Heart right ventricle (tissue), 16 donors: ENCODE measurements at regions not wholly inside any gene's neighbourhood (a gene's known extent, or its start where the extent isn't known, plus 50 kb on each side); places are given as distances from the start of the nearest gene placed in this dataset.

Experiments
- ATAC-seq, 8 donors: fragments of 200-7000 bp; cut with Tn5 transposase; one replicate each; pipeline ENCODE4 v1.9.1; 2020; ENCODE audit warnings: mild to moderate bottlenecking in 8 of 8, moderate library complexity in 8 of 8, moderate number of reproducible peaks in 1 of 8
- DNase-seq, 2 donors: peaks; one replicate each; pipeline ENCODE4 v3.0.0-alpha.2; 2020
- H3K27ac ChIP-seq, 10 donors: fragments of 200-600 bp; sonication (generic) in 2 of 10; one replicate each; pipeline versions ENCODE4 v1.5.0 to v1.8.0; 2020 to 2022; ENCODE audit warnings: mild to moderate bottlenecking in 3 of 10
- H3K27me3 ChIP-seq, 7 donors: fragments of 200-600 bp; one replicate each; pipeline ENCODE4 v1.8.0; 2021 to 2022; ENCODE audit warnings: mild to moderate bottlenecking in 2 of 7
- H3K36me3 ChIP-seq, 9 donors: fragments of 200-600 bp; sonication (generic) in 1 of 9; one replicate each; pipeline versions ENCODE4 v1.5.0 to v1.8.0; 2020 to 2022; ENCODE audit warnings: mild to moderate bottlenecking in 2 of 9
- H3K4me1 ChIP-seq, 9 donors: fragments of 200-600 bp; sonication (generic) in 1 of 9; one replicate each; pipeline versions ENCODE4 v1.5.0 to v1.8.0; 2020 to 2022; ENCODE audit warnings: mild to moderate bottlenecking in 4 of 9
- H3K4me3 ChIP-seq, 10 donors: fragments of 200-600 bp; sonication (generic) in 2 of 10; one replicate each; pipeline versions ENCODE4 v1.5.0 to v1.8.0; 2020 to 2022; ENCODE audit warnings: mild to moderate bottlenecking in 7 of 10, moderate library complexity in 2 of 10
- H3K9me3 ChIP-seq, 11 donors: fragments of 200-600 bp in 10 of 11; sonication (generic) in 2 of 11; one replicate each; pipeline versions ENCODE4 v1.5.0 to v1.8.0; 2013 to 2022; ENCODE audit warnings: mild to moderate bottlenecking in 2 of 11, control low read depth in 1 of 11, moderate library complexity in 1 of 11
- WGBS, 2 donors: extraction: QIAGEN DNeasy Blood & Tissue Kit; methylation state at CpG; one replicate each; pipeline ENCODE4 v1.1.7; 2013; ENCODE audit warnings: inconsistent platforms in 1 of 2; 5-methylcytosine and 5-hydroxymethylcytosine counted together
- intact Hi-C, 10 donors: fragments of 100-400 bp; cut with DNase I; formaldehyde crosslinking; loops; one replicate each; pipeline versions ENCODE4 v1.11.1 to v1.14.2; 2022
- TF ChIP-seq, protein P1 (sequence below), 9 donors: fragments of 200-600 bp; sonication (generic) in 2 of 9; IDR thresholded peaks; one replicate each; pipeline versions ENCODE4 v1.5.0 to v1.8.0; 2021 to 2022; ENCODE audit warnings: antibody characterized with exemption in 9 of 9, mild to moderate bottlenecking in 5 of 9, moderate library complexity in 1 of 9
- donor health status: Arrhythmogenic right ventricular cardiomyopathy.
- donor health status: ischemic (EF 13 %, LVEDD 7.1; RV severe dilation, severe dysfunction).
- donor health status: healthy with polysubstance abuse.
- donor health status: DM: no; HTN: yes; CAD: no.
- donor health status: DM: no; HTN: no; CAD: no.
- donor health status: ischemic (EF 25% LVEDD 6.9; RV normal size, moderate dysfunction).
- donor health status: ischemic (EF 25% LVEDD 5.7; RV mildly dilated, moderate dysfunction).
- donor health status: healthy.
- donor health status: DM: yes; HTN: yes; CAD: no.
- donor health status: Ischemic cardiomyopathy.
- donor health status: ischemic (EF 35%, LVEDD 5.7; RV mildly dilated, moderate dysfunction).
- donor health status: nonischemic (EF 11% LVEDD 7.7; RV severe dilation, severe dysfunction).
- donor health status: DM: yes; HTN: yes; CAD: no.
- donor health status: PGD.
- donor health status: ischemic (EF 29% LVEDD 5.4; RV normal size, mild dysfunction).
- donor health status: nonischemic (EF 23%, LVEDD 6.1; RV moderate dilation, normal function).

DNA sequence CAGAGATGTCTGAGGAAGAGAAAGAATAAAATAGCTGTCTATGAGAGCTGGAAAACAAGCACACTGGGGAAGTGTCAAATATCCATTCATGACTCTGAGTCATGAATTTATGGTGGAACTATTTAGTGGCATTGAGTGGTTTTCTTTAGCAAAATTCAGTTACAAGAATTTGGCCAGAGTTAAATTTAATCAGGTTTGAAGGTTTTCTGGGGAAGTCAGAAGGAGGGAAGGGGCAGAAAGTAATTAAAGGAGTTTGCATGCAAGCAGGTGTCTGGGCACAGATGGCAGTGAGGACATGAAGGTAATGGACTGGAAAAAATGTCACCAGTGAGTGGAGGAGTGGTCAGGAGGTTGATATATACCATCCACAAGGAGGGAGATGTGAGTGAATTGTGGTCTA, 121.9 kb upstream of the IVNS1ABP start:
- no peak for DNase-seq
- intact Hi-C loops: no loop called here
- Histone ChIP-seq H3K36me3 (no peaks in the 10 kb centered on the region), H3K27ac (peak overlapping the region in 1 of 10 donors; percentile 84), H3K9me3 (no peaks in the 10 kb centered on the region), H3K4me3 (no peak overlapping the region), H3K27me3 (no peaks in the 10 kb centered on the region), H3K4me1 (peaks cover 0 to 50% (median 11%) of the 10 kb centered on the region in 9 donors)
- no peak for ATAC-seq
- TF ChIP-seq, protein P1, sequence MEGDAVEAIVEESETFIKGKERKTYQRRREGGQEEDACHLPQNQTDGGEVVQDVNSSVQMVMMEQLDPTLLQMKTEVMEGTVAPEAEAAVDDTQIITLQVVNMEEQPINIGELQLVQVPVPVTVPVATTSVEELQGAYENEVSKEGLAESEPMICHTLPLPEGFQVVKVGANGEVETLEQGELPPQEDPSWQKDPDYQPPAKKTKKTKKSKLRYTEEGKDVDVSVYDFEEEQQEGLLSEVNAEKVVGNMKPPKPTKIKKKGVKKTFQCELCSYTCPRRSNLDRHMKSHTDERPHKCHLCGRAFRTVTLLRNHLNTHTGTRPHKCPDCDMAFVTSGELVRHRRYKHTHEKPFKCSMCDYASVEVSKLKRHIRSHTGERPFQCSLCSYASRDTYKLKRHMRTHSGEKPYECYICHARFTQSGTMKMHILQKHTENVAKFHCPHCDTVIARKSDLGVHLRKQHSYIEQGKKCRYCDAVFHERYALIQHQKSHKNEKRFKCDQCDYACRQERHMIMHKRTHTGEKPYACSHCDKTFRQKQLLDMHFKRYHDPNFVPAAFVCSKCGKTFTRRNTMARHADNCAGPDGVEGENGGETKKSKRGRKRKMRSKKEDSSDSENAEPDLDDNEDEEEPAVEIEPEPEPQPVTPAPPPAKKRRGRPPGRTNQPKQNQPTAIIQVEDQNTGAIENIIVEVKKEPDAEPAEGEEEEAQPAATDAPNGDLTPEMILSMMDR (IDR thresholded peaks at IDR 0.05): no peak

DNA sequence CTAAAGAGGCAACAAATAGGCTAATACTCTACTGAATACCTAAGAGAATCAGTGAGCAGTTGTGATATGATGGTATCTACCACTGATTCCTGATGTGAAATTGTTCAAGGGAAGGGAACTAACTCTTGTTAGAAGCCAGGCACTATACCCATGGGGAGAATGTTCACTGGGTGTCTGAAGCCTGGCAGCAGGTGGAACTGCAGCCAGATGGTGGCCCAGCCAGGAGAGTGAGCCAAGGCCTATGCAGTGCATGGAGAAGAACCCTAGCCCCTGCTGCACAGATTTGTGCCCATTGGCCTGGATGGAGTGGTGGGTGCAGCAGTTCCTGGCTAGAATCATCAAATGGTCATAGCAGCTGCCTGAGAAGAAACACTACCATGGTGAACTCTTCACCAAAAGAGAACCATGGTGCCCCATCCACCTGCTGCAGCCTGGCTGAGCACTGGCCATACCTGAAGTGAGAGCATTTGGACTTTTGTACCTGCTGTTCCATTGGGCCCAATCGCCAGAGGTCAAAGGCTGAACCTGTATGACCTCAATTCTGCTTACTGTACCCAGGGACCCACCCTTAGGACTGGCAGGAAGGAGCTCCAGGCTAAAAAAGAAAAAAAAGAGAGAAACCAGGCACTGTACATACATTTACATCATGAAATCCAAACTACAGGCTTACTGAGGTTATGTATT, 118.8 kb upstream of the IVNS1ABP start:
- no peaks in the 10 kb centered on the region for H3K27me3 ChIP-seq
- H3K4me3 ChIP-seq: no peak overlapping the region
- no peak overlapping the region for H3K27ac ChIP-seq
- DNase-seq: no peak
- WGBS, 2 donors: 94 to 100% methylated on average over 1 of the region's 1 CpG
- ATAC-seq: no peak
- H3K9me3 ChIP-seq: peaks cover 0 to 7% (median 0%) of the 10 kb centered on the region in 11 donors
- H3K4me1 ChIP-seq: peaks cover 0 to 26% (median 0%) of the 10 kb centered on the region in 9 donors
- TF ChIP-seq, protein P1 (IDR thresholded peaks at IDR 0.05): no peak
- no peaks in the 10 kb centered on the region for H3K36me3 ChIP-seq
- intact Hi-C loops: no loop called here

DNA sequence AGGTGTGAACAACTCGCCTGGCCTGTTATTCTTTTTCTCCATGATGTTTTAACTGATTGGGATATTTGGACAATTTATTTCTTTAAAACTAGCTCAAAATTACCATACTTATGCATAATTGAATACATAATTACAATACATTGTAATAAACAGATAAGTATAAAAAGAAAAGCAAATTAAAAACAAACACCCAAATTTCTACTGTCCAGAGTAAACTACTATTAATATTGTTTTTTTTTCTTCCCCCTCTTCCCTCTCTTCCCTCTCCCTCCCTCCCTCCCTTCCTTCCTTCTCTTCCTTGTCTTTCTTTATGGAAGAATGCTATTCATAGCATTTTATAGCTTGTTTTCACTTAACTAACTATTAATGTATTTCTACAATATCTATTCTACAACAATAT, 117.7 kb upstream of the IVNS1ABP start:
- Histone ChIP-seq H3K4me3 (no peak overlapping the region), H3K27ac (no peak overlapping the region), H3K4me1 (peaks cover 0 to 15% (median 0%) of the 10 kb centered on the region in 9 donors), H3K27me3 (no peaks in the 10 kb centered on the region), H3K36me3 (no peaks in the 10 kb centered on the region), H3K9me3 (peaks cover 0 to 7% (median 0%) of the 10 kb centered on the region in 11 donors)
- TF ChIP-seq, protein P1 (IDR thresholded peaks at IDR 0.05): no peak
- DNase-seq (no peak), ATAC-seq (no peak)
- 92 to 96% methylated on average over 1 of the region's 1 CpG for WGBS, 2 donors
- intact Hi-C loops: no loop called here

DNA sequence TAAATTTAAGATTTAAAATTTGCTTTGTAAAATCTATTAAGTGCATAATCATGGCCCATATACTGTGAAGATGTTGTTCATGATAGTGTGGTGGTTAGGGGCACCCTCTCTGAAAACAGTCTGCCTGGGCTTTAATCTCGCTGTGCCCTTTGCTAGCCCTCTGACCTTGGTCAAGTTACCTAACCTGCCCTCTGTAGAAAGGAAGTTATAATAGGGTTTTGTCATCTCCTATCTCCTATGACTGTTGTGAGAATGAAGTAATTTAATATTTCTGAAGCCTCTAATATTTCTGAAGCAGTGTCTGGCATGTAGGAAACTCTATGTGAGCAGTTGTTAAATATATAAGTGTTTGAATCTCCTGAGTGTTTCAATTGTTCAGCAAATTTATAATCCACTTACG, 116.6 kb upstream of the IVNS1ABP start:
- H3K27ac ChIP-seq: no peak overlapping the region
- peaks cover 0 to 7% (median 0%) of the 10 kb centered on the region in 11 donors for H3K9me3 ChIP-seq
- peaks cover 0 to 4% (median 0%) of the 10 kb centered on the region in 9 donors for H3K4me1 ChIP-seq
- H3K36me3 ChIP-seq: no peaks in the 10 kb centered on the region
- DNase-seq: no peak
- no peaks in the 10 kb centered on the region for H3K27me3 ChIP-seq
- no peak for ATAC-seq
- no peak overlapping the region for H3K4me3 ChIP-seq
- intact Hi-C loops: no loop called here
- WGBS, 2 donors: 81 to 82% methylated on average over 2 of the region's 2 CpGs
- TF ChIP-seq, protein P1 (IDR thresholded peaks at IDR 0.05): no peak
